GM12878 (cell line): ENCODE measurements at regions not wholly inside any gene's neighbourhood (a gene's known extent, or its start where the extent isn't known, plus 50 kb on each side); places are given as distances from the start of the nearest gene placed in this dataset.
A peak's percentile ranks its signal among the peaks of the same experiment; 100 is the strongest.

Experiments
- ATAC-seq: fragments of 200-7000 bp; cut with Tn5 transposase; 3 replicates; pipeline ENCODE4 v1.9.1; 2020; ENCODE audit warnings: mild to moderate bottlenecking, moderate library complexity
- BruUV-seq: library from RNA; stranded (reverse); fragments of 400-500 nt; replicated peaks from 2 replicates; lab custom pipeline; 2021; lab: Mats Ljungman, UMichigan
- CTCF ChIA-PET: fragments of 300-600 bp; sonication (Branson Sonifier 250); formaldehyde crosslinking; extraction: SDS; loops from one replicate; lab custom pipeline; 2021; ENCODE audit warnings: inconsistent platforms; lab: Yijun Ruan, JAX
- POLR2A ChIA-PET: fragments of 350-600 bp; formaldehyde crosslinking; extraction: SDS; loops from one replicate; lab custom pipeline; 2021; ENCODE audit warnings: inconsistent platforms; lab: Charles Lee
- RAD21 ChIA-PET: fragments of 300-600 bp; sonication (Branson Sonifier 250); formaldehyde crosslinking; loops from one replicate; lab custom pipeline; 2023; ENCODE audit warnings: antibody characterized with exemption; ENCODE audit not compliant: unreplicated experiment; lab: Charles Lee
- SMC1A ChIA-PET: fragments of 300-600 bp; sonication (Branson Sonifier 250); formaldehyde crosslinking; loops from one replicate; lab custom pipeline; 2023; ENCODE audit not compliant: unreplicated experiment, uncharacterized antibody; lab: Charles Lee
- DNase-seq: peaks from one replicate; pipeline ENCODE4 v3.0.0-alpha.2; 2011; ENCODE audit warnings: low read depth, low spot score
- FAIRE-seq: peaks from 3 replicates; lab custom pipeline; 2011; peaks lifted over from hg19 to GRCh38; lab: Jason Lieb, UNC
- H2AFZ ChIP-seq: 2 replicates; pipeline ENCODE4 v1.6.0; 2011; ENCODE audit warnings: low read depth, low read length, control low read depth; ENCODE audit not compliant: control insufficient read depth
- H3K27ac ChIP-seq: 2 replicates; pipeline ENCODE4 v1.5.1; 2011; ENCODE audit warnings: control low read depth; ENCODE audit not compliant: control insufficient read depth, insufficient read depth
- H3K27me3 ChIP-seq, 2 experiments: replicated peaks in 1 of 2; 2 replicates each; pipeline versions ENCODE4 v1.6.0 to v1.6.1; 2011; ENCODE audit warnings: low read length in 1 of 2; ENCODE audit not compliant: control insufficient read depth in 2 of 2, insufficient read depth in 2 of 2
- H3K36me3 ChIP-seq, 2 experiments: 2 replicates each; pipeline ENCODE4 v1.5.1; 2011; ENCODE audit warnings: low read length in 1 of 2; ENCODE audit not compliant: control insufficient read depth in 2 of 2, insufficient read depth in 2 of 2
- H3K4me1 ChIP-seq: 2 replicates; pipeline ENCODE4 v1.6.1; 2011; ENCODE audit warnings: mild to moderate bottlenecking, low read length, moderate library complexity, mixed read lengths; ENCODE audit not compliant: control insufficient read depth, insufficient read depth
- H3K4me2 ChIP-seq: 2 replicates; pipeline ENCODE4 v1.6.0; 2011; ENCODE audit warnings: control low read depth; ENCODE audit not compliant: control insufficient read depth, insufficient read depth
- H3K4me3 ChIP-seq: fragments of 200-600 bp; sonication (generic); 2 replicates; pipeline ENCODE4 v1.5.1; 2016
- H3K79me2 ChIP-seq: 2 replicates; pipeline ENCODE4 v1.6.0; 2011; ENCODE audit warnings: low read length; ENCODE audit not compliant: control insufficient read depth, insufficient read depth
- H3K9ac ChIP-seq: 2 replicates; pipeline ENCODE4 v1.8.0; 2011; ENCODE audit warnings: low read length, control low read depth, mixed read lengths; ENCODE audit not compliant: control insufficient read depth, insufficient read depth
- H3K9me3 ChIP-seq: replicated peaks from 3 replicates; pipeline ENCODE4 v1.5.1; 2011; ENCODE audit warnings: mild to moderate bottlenecking, low read length; ENCODE audit not compliant: control insufficient read depth, insufficient read depth
- H4K20me1 ChIP-seq: 2 replicates; pipeline ENCODE4 v1.6.0; 2011; ENCODE audit not compliant: control insufficient read depth, insufficient read depth
- EED ChIP-seq: sonication (generic); IDR thresholded peaks from 2 replicates; pipeline ENCODE4 v1.6.1; 2016; ENCODE audit warnings: antibody characterized with exemption, low read depth
- GABPA ChIP-seq: IDR thresholded peaks from 2 replicates; pipeline ENCODE4 v1.6.1; 2014; ENCODE audit warnings: antibody characterized with exemption, low read depth, mild to moderate bottlenecking, inconsistent platforms
- MTA3 ChIP-seq: IDR thresholded peaks from 2 replicates; pipeline ENCODE4 v1.6.1; 2012; ENCODE audit warnings: low read length, inconsistent platforms, borderline replicate concordance
- MYB ChIP-seq: fragments of 150-350 bp; IDR thresholded peaks from 2 replicates; pipeline ENCODE4 v1.6.1; 2014; ENCODE audit warnings: mild to moderate bottlenecking, low read depth, low read length, borderline replicate concordance
- PBX3 ChIP-seq: IDR thresholded peaks from 2 replicates; pipeline ENCODE4 v1.6.1; 2011; ENCODE audit warnings: mild to moderate bottlenecking, low read depth, low read length, moderate library complexity; ENCODE audit not compliant: insufficient replicate concordance
- POLR2A ChIP-seq: IDR thresholded peaks from 2 replicates; pipeline ENCODE4 v1.6.1; 2011; ENCODE audit warnings: low read depth, mild to moderate bottlenecking, low read length
- RAD21 ChIP-seq: IDR thresholded peaks from 2 replicates; pipeline ENCODE4 v1.6.1; 2011; ENCODE audit warnings: mild to moderate bottlenecking, low read depth, low read length, moderate library complexity; ENCODE audit not compliant: insufficient read depth
- SIN3A ChIP-seq: IDR thresholded peaks from 2 replicates; pipeline ENCODE4 v1.6.1; 2012; ENCODE audit warnings: low read depth, low read length, improper control_type of control experiment
- SMAD1 ChIP-seq: fragments of 450-650 bp; IDR thresholded peaks from 2 replicates; pipeline ENCODE4 v1.6.1; 2018; ENCODE audit warnings: mild to moderate bottlenecking, low read depth; ENCODE audit not compliant: partially characterized antibody
- TCF12 ChIP-seq: IDR thresholded peaks from 2 replicates; pipeline ENCODE4 v1.6.1; 2011; ENCODE audit warnings: low read depth, mild to moderate bottlenecking, low read length
- TCF7 ChIP-seq: IDR thresholded peaks from 2 replicates; pipeline ENCODE4 v1.6.1; 2014; ENCODE audit warnings: antibody characterized with exemption, borderline replicate concordance
- YY1 ChIP-seq: IDR thresholded peaks from 2 replicates; pipeline ENCODE4 v1.6.1; 2011; ENCODE audit warnings: low read depth, mild to moderate bottlenecking, low read length
- ZNF622 ChIP-seq: fragments of 450-650 bp; IDR thresholded peaks from 2 replicates; pipeline ENCODE4 v1.6.1; 2017; ENCODE audit warnings: mild to moderate bottlenecking, inconsistent platforms
- ZSCAN29 ChIP-seq: fragments of 450-650 bp; IDR thresholded peaks from 2 replicates; pipeline ENCODE4 v1.6.1; 2017; ENCODE audit warnings: mild to moderate bottlenecking, moderate library complexity
- in situ Hi-C: fragments of 300-500 bp; cut with MboI; formaldehyde crosslinking; loops from 9 replicates; pipeline ENCODE4 v1.14.3; 2018; ENCODE audit warnings: mixed read lengths
- intact Hi-C: fragments of 100-400 bp; cut with micrococcal nuclease; formaldehyde crosslinking; loops from one replicate; pipeline ENCODE4 v1.14.2; 2022; ENCODE audit not compliant: unreplicated experiment
- TF ChIP-seq, protein P1 (sequence below): fragments of 450-650 bp; IDR thresholded peaks from 2 replicates; pipeline ENCODE4 v1.6.1; 2017; ENCODE audit warnings: mild to moderate bottlenecking, moderate library complexity
- TF ChIP-seq, protein P2 (sequence below): fragments of 450-650 bp; IDR thresholded peaks from 2 replicates; pipeline ENCODE4 v1.6.1; 2016; ENCODE audit warnings: mild to moderate bottlenecking
- TF ChIP-seq, protein P3 (sequence below): IDR thresholded peaks from 2 replicates; pipeline ENCODE4 v1.6.1; 2012; ENCODE audit warnings: low read length, inconsistent platforms

DNA sequence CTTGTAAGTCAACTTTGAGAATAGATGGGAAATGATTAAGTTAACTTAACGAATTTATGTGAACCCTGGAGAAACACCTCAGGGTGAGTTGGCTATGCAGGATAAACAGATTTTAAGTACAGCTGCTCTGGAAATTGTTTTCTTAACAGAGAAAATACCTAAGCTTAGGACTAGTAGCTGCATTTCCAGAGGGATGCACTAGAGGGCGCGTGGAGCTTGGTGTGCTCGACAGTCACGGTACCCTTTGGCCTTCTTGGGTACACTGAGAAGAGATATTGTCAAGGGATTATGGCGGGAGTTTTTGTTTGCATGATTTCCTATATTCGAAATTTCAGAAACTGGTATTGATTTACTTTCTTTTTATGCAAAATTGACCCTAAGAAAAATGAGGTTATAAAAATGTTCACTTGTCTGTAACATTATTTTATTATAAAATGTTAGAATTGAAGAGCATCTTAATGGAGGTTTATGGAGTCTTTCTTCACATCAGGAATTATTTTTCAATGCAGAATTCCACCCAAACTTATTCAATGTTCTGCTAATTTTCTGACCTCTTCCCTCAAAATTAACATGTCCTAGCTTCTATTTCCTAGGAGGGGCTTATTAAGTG lies 58.4 kb upstream of the MYO3A start (continued):
- no peak for TF ChIP-seq SIN3A
- TF ChIP-seq TCF7, result no peak
- no peak for TF ChIP-seq ZNF622
- TF ChIP-seq, protein P1, sequence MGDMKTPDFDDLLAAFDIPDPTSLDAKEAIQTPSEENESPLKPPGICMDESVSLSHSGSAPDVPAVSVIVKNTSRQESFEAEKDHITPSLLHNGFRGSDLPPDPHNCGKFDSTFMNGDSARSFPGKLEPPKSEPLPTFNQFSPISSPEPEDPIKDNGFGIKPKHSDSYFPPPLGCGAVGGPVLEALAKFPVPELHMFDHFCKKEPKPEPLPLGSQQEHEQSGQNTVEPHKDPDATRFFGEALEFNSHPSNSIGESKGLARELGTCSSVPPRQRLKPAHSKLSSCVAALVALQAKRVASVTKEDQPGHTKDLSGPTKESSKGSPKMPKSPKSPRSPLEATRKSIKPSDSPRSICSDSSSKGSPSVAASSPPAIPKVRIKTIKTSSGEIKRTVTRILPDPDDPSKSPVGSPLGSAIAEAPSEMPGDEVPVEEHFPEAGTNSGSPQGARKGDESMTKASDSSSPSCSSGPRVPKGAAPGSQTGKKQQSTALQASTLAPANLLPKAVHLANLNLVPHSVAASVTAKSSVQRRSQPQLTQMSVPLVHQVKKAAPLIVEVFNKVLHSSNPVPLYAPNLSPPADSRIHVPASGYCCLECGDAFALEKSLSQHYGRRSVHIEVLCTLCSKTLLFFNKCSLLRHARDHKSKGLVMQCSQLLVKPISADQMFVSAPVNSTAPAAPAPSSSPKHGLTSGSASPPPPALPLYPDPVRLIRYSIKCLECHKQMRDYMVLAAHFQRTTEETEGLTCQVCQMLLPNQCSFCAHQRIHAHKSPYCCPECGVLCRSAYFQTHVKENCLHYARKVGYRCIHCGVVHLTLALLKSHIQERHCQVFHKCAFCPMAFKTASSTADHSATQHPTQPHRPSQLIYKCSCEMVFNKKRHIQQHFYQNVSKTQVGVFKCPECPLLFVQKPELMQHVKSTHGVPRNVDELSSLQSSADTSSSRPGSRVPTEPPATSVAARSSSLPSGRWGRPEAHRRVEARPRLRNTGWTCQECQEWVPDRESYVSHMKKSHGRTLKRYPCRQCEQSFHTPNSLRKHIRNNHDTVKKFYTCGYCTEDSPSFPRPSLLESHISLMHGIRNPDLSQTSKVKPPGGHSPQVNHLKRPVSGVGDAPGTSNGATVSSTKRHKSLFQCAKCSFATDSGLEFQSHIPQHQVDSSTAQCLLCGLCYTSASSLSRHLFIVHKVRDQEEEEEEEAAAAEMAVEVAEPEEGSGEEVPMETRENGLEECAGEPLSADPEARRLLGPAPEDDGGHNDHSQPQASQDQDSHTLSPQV, result no peak
- no peak for TF ChIP-seq MTA3
- peak; percentile 55; the same call in 1 of the 2 replicates for TF ChIP-seq YY1

- Histone ChIP-seq H3K4me1 (no peaks in the 10 kb centered on the region), H3K79me2 (no peaks in the 10 kb centered on the region), H3K9me3 (no peaks in the 10 kb centered on the region), H3K27ac (no peak overlapping the region), H4K20me1 (no peaks in the 10 kb centered on the region), H3K4me3 (no peak overlapping the region), H3K27me3 (no peaks in the 10 kb centered on the region), H2AFZ (no peak overlapping the region), H3K4me2 (no peak overlapping the region), H3K36me3 (no peaks in the 10 kb centered on the region), H3K9ac (no peak overlapping the region)
- no TSS peak for BruUV-seq
- ATAC-seq, result no peak
- no peak for DNase-seq
- intact Hi-C loops, result no loop called here
- ChIA-PET SMC1A (interaction anchor here (0.8 to 1.2 kb wide), 2 partner anchors 71 to 457 kb away, joined by 3 read pairs; no protein-coding TSS in a partner anchor), CTCF (interaction anchor here (1.2 to 4.2 kb wide), 2 partner anchors 10 to 394 kb away, joined by 3 to 18 read pairs; no protein-coding TSS in a partner anchor), RAD21 (no interaction called here), POLR2A (no interaction called here)
- in situ Hi-C loops, result loop anchor here (10.0 kb wide), 1 partner anchor 678 kb away; no protein-coding TSS in a partner anchor
- FAIRE-seq, result no peak
- TF ChIP-seq EED, result no peak
- TF ChIP-seq, protein P2, sequence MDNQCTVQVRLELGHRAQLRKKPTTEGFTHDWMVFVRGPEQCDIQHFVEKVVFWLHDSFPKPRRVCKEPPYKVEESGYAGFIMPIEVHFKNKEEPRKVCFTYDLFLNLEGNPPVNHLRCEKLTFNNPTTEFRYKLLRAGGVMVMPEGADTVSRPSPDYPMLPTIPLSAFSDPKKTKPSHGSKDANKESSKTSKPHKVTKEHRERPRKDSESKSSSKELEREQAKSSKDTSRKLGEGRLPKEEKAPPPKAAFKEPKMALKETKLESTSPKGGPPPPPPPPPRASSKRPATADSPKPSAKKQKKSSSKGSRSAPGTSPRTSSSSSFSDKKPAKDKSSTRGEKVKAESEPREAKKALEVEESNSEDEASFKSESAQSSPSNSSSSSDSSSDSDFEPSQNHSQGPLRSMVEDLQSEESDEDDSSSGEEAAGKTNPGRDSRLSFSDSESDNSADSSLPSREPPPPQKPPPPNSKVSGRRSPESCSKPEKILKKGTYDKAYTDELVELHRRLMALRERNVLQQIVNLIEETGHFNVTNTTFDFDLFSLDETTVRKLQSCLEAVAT, result no peak
- no peak for TF ChIP-seq RAD21
- TF ChIP-seq, protein P3, sequence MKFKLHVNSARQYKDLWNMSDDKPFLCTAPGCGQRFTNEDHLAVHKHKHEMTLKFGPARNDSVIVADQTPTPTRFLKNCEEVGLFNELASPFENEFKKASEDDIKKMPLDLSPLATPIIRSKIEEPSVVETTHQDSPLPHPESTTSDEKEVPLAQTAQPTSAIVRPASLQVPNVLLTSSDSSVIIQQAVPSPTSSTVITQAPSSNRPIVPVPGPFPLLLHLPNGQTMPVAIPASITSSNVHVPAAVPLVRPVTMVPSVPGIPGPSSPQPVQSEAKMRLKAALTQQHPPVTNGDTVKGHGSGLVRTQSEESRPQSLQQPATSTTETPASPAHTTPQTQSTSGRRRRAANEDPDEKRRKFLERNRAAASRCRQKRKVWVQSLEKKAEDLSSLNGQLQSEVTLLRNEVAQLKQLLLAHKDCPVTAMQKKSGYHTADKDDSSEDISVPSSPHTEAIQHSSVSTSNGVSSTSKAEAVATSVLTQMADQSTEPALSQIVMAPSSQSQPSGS, result no peak
- TF ChIP-seq PBX3, result no peak
- TF ChIP-seq MYB, result no peak
- no peak for TF ChIP-seq SMAD1
- no peak for TF ChIP-seq ZSCAN29
- no peak for TF ChIP-seq POLR2A
- TF ChIP-seq TCF12, result no peak
- no peak for TF ChIP-seq GABPA
Measured at GRCh38 chr10:25877296-25877695, 56.7 kb upstream of the MYO3A start.
